ENCODE measurements at regions not wholly inside any gene's neighbourhood (a gene's known extent, or its start where the extent isn't known, plus 50 kb on each side); places are given as distances from the start of the nearest gene placed in this dataset.

DNA sequence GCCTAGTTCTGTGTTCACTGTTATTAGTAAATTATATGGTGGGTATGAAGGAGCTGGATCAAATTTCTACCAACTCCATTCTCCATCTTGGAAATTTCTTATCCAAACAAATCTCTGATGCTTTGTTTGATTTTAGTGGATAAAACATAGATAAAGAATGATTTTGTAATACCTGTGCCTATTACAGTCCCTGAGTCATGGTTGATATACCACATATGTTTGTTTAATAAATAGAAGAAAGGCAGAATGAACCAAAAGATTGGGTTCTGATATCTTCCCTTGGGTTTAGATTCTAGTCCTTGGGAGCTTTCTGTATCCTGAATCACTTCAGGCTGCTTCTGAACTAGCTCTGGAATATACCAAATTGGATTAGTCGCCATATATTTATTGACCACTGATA lies 203.6 kb downstream of the PDCD6IP start:
- no peaks in the 10 kb centered on the region for H3K36me3 ChIP-seq (ENCODE audit: control insufficient read depth in 2 of 2, extremely low read depth in 1 of 2, insufficient read depth in 2 of 2, low read length in 2 of 2)

DNA sequence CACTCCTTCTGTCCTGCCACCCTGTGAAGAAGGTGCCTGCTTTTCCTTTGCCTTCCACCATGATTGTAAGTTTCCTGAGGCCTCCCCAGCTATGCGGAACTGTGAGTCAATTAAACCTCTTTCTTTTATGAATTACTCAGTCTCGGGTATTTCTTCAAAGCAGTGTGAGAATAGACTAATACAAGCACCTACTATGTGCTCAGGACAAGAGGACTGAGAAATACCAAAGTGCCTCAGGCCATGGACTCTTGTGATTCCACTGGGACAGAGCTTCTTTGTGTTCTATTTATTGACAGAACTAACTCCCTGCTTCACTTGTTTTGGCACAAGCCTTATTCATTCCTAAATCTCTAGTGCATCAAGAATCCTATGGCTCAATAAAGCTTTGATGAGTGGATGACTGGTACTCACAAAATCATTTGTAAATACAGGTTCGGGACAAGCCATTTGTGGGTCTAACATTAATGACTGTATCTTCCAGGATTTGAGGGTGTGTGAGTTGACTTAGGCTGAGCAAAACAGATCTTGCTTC lies 204.2 kb downstream of the PDCD6IP start:
- Histone ChIP-seq H3K27me3 (ENCODE audit: control insufficient read depth, extremely low read depth, insufficient read depth, low read length) (no peaks in the 10 kb centered on the region), H3K27ac (ENCODE audit: control insufficient read depth, insufficient read depth, low read length) (no peak overlapping the region), H3K9me1 (ENCODE audit: control insufficient read depth, extremely low read depth, insufficient read depth, low read length) (no peaks in the 10 kb centered on the region), H3K36me3 (ENCODE audit: control insufficient read depth in 2 of 2, extremely low read depth in 1 of 2, insufficient read depth in 2 of 2, low read length in 2 of 2) (no peaks in the 10 kb centered on the region), H3K79me2 (ENCODE audit: control insufficient read depth, insufficient read depth, low read length) (no peaks in the 10 kb centered on the region), H3K9me3 (ENCODE audit: control insufficient read depth, low read depth, low read length) (no peaks in the 10 kb centered on the region), H3K9ac (ENCODE audit: control insufficient read depth, extremely low read depth, insufficient read depth, low read length) (no peak overlapping the region), H3K4me1 (ENCODE audit: control insufficient read depth, extremely low read depth, insufficient read depth, low read length) (no peaks in the 10 kb centered on the region), H3K4me2 (ENCODE audit: control insufficient read depth, extremely low read depth, insufficient read depth, low read depth, low read length) (no peak overlapping the region), H4K20me1 (ENCODE audit: control insufficient read depth, extremely low read depth, insufficient read depth, low read length) (no peaks in the 10 kb centered on the region), H3K4me3 (ENCODE audit: control insufficient read depth in 2 of 3, extremely low read depth in 1 of 3, insufficient read depth in 2 of 3, low read depth in 1 of 3, low read length in 3 of 3) (no peak overlapping the region), H2AFZ (ENCODE audit: control insufficient read depth, low read length) (no peak overlapping the region)
- TF ChIP-seq, protein P1, sequence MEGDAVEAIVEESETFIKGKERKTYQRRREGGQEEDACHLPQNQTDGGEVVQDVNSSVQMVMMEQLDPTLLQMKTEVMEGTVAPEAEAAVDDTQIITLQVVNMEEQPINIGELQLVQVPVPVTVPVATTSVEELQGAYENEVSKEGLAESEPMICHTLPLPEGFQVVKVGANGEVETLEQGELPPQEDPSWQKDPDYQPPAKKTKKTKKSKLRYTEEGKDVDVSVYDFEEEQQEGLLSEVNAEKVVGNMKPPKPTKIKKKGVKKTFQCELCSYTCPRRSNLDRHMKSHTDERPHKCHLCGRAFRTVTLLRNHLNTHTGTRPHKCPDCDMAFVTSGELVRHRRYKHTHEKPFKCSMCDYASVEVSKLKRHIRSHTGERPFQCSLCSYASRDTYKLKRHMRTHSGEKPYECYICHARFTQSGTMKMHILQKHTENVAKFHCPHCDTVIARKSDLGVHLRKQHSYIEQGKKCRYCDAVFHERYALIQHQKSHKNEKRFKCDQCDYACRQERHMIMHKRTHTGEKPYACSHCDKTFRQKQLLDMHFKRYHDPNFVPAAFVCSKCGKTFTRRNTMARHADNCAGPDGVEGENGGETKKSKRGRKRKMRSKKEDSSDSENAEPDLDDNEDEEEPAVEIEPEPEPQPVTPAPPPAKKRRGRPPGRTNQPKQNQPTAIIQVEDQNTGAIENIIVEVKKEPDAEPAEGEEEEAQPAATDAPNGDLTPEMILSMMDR (optimal IDR thresholded peaks at IDR 0.05 in 1 of 3, IDR thresholded peaks at IDR 0.05 in 1 of 3, conservative IDR thresholded peaks at IDR 0.05 in 1 of 3; ENCODE audit: extremely low read depth in 1 of 3, insufficient read depth in 2 of 3, low read length in 3 of 3), result no peak
- TF ChIP-seq EZH2 (IDR thresholded peaks at IDR 0.05; ENCODE audit: low read length), result no peak
- DNase-seq (ENCODE audit: low read depth, low spot score), result no peak
- no peak for FAIRE-seq
- dilution Hi-C loops (cut with MboI; ENCODE audit: extremely low pct_ligation_motif_present, low sequenced_read_pairs), result no loop called here

More for the DNA sequence above, 203.6 kb downstream of the PDCD6IP start:
- DNase-seq (ENCODE audit: low read depth, low spot score), result no peak
- Histone ChIP-seq H3K4me2 (ENCODE audit: control insufficient read depth, extremely low read depth, insufficient read depth, low read depth, low read length) (no peak overlapping the region), H3K27ac (ENCODE audit: control insufficient read depth, insufficient read depth, low read length) (no peak overlapping the region), H3K9ac (ENCODE audit: control insufficient read depth, extremely low read depth, insufficient read depth, low read length) (no peak overlapping the region), H3K9me3 (ENCODE audit: control insufficient read depth, low read depth, low read length) (no peaks in the 10 kb centered on the region), H3K79me2 (ENCODE audit: control insufficient read depth, insufficient read depth, low read length) (no peaks in the 10 kb centered on the region), H3K27me3 (ENCODE audit: control insufficient read depth, extremely low read depth, insufficient read depth, low read length) (no peaks in the 10 kb centered on the region), H4K20me1 (ENCODE audit: control insufficient read depth, extremely low read depth, insufficient read depth, low read length) (no peaks in the 10 kb centered on the region), H2AFZ (ENCODE audit: control insufficient read depth, low read length) (no peak overlapping the region), H3K9me1 (ENCODE audit: control insufficient read depth, extremely low read depth, insufficient read depth, low read length) (no peaks in the 10 kb centered on the region), H3K4me1 (ENCODE audit: control insufficient read depth, extremely low read depth, insufficient read depth, low read length) (no peaks in the 10 kb centered on the region), H3K4me3 (ENCODE audit: control insufficient read depth in 2 of 3, extremely low read depth in 1 of 3, insufficient read depth in 2 of 3, low read depth in 1 of 3, low read length in 3 of 3) (no peak overlapping the region)
- dilution Hi-C loops (cut with MboI; ENCODE audit: extremely low pct_ligation_motif_present, low sequenced_read_pairs), result no loop called here
- FAIRE-seq, result no peak
- TF ChIP-seq EZH2 (IDR thresholded peaks at IDR 0.05; ENCODE audit: low read length), result no peak
- TF ChIP-seq, protein P1 (optimal IDR thresholded peaks at IDR 0.05 in 1 of 3, IDR thresholded peaks at IDR 0.05 in 1 of 3, conservative IDR thresholded peaks at IDR 0.05 in 1 of 3; ENCODE audit: extremely low read depth in 1 of 3, insufficient read depth in 2 of 3, low read length in 3 of 3), result no peak

Data from keratinocyte (primary cell).